GM20000 (cell line): ENCODE measurements at regions not wholly inside any gene's neighbourhood (a gene's known extent, or its start where the extent isn't known, plus 50 kb on each side); places are given as distances from the start of the nearest gene placed in this dataset.

Experiments
- DNase-seq: peaks from one replicate; pipeline ENCODE4 v3.0.0; 2012; ENCODE audit warnings: low spot score
- CTCF ChIP-seq: IDR thresholded peaks from 2 replicates; pipeline ENCODE4 v1.5.1; 2012; ENCODE audit warnings: mild to moderate bottlenecking, control low read depth; ENCODE audit errors: extremely low read depth, missing control alignments

- DNase-seq, result no peak
Measured at GRCh38 chr15:61449186-61449702, 220.1 kb upstream of the RORA start.

GRCh38 chr15:61447981-61448380, 218.9 kb upstream of the RORA start:
- no peak for TF ChIP-seq CTCF
- DNase-seq, result no peak

More at GRCh38 chr15:61449186-61449702, 220.1 kb upstream of the RORA start:
- TF ChIP-seq CTCF, result no peak

GRCh38 chr15:61444585-61444984, 215.5 kb upstream of the RORA start:
- no peak for TF ChIP-seq CTCF
- no peak for DNase-seq

- no peak for TF ChIP-seq CTCF
- no peak for DNase-seq
Measured at GRCh38 chr15:61442821-61443220, 213.7 kb upstream of the RORA start.

GRCh38 chr15:61441891-61442290, 212.8 kb upstream of the RORA start:
- no peak for TF ChIP-seq CTCF
- no peak for DNase-seq

GRCh38 chr15:61426466-61426865, 197.4 kb upstream of the RORA start:
- DNase-seq, result no peak

GRCh38 chr15:61425934-61426333, 196.8 kb upstream of the RORA start:
- no peak for DNase-seq
- no peak for TF ChIP-seq CTCF

More at GRCh38 chr15:61426466-61426865, 197.4 kb upstream of the RORA start:
- no peak for TF ChIP-seq CTCF
